DND-41 (cell line): ENCODE measurements at regions not wholly inside any gene's neighbourhood (a gene's known extent, or its start where the extent isn't known, plus 50 kb on each side); places are given as distances from the start of the nearest gene placed in this dataset.

Experiments
- EZH2 ChIP-seq: IDR thresholded peaks from 3 replicates; pipeline ENCODE4 v1.6.1; 2012; ENCODE audit warnings: borderline replicate concordance, low read depth, mild to moderate bottlenecking, moderate library complexity, low read length, inconsistent platforms; ENCODE audit not compliant: severe bottlenecking
- TF ChIP-seq, protein P1 (sequence below): IDR thresholded peaks from 2 replicates; pipeline ENCODE4 v1.5.1; 2012; ENCODE audit warnings: borderline replicate concordance, low read length, moderate library complexity, mild to moderate bottlenecking; ENCODE audit not compliant: poor library complexity, severe bottlenecking; ENCODE audit errors: extremely low read depth

DNA sequence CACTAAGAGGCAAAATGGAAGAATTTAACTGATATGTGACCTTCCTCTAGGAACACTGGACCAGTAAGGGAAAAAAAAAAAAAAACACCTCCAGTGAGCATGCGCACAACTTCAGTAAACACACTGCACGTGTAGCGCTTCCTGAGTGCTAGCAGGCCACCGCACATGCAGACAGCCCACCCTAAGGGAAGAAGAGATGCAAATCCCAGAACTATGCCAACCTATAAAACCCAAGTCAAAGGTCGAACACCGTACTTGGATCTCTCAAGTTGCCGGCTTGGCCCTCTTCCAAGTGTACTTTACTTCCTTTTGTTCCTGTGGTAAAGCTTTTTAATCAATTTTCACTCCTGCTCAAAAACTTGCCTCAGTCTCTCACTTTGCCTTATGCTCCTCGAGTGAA, 64.5 kb upstream of the CADPS start:
- TF ChIP-seq, protein P1, sequence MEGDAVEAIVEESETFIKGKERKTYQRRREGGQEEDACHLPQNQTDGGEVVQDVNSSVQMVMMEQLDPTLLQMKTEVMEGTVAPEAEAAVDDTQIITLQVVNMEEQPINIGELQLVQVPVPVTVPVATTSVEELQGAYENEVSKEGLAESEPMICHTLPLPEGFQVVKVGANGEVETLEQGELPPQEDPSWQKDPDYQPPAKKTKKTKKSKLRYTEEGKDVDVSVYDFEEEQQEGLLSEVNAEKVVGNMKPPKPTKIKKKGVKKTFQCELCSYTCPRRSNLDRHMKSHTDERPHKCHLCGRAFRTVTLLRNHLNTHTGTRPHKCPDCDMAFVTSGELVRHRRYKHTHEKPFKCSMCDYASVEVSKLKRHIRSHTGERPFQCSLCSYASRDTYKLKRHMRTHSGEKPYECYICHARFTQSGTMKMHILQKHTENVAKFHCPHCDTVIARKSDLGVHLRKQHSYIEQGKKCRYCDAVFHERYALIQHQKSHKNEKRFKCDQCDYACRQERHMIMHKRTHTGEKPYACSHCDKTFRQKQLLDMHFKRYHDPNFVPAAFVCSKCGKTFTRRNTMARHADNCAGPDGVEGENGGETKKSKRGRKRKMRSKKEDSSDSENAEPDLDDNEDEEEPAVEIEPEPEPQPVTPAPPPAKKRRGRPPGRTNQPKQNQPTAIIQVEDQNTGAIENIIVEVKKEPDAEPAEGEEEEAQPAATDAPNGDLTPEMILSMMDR: no peak
- no peak for TF ChIP-seq EZH2
